ENCODE measurements at regions not wholly inside any gene's neighbourhood (a gene's known extent, or its start where the extent isn't known, plus 50 kb on each side); places are given as distances from the start of the nearest gene placed in this dataset.

DNA sequence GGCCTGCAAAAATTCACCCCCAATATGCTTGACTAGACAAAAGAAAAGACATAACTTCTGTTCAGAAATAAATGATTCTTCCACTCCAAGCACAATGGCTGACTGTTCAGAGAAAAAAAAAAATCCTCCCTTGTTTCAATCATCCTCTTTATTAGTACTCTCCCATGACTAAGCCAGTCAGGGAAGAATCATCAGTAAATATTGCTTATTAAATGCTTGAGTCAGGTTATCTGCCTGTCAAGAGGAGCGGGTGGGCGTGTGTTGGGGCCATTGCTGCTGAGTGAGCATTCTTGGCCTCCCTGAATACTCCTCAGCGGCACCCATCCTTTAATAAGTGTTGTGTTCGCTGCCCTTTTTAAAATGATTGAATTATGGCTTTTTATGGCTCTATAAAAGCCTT, 1334.8 kb upstream of the CELF4 start:
- DNase-seq (ENCODE audit: low read depth) = no peak

DNA sequence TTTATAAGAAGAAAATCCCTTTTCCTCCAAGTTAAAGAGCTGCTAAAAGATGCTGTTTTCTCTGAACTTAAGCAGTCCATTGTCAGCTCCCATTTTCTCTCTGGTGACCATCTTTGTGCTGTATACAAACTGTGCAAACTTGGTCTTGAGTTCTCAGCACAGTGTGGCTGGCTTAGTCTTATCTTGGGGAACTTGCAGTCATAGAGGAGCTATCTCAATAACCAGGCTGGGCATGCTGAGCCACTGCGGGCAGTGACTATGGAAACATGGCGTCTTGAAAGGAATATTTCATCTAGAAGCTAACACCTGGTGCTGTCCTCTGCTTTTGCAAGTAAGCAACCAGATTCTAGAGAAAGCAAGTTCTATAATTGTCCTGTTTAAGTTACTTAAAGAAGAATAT, 1334.4 kb upstream of the CELF4 start:
- DNase-seq (ENCODE audit: low read depth) = no peak

DNA sequence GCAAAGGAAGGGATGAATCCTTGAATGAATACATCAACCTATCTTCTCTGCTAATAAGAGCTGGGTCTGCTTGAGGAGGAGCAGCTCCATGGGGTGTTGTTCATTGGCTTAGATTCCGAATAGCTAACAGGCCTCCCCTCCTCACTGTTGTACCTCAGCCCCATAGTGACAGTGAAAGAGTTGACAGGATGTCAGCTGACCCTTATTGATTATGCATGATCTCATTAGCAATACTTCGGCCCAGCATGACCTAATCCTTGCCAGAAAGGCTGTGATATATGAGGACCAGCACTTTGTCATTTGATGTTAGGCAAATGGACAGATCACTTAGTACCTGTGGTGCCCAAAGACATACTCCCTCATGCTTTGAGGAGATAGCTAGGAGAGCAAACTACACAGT, 1333.7 kb upstream of the CELF4 start:
- DNase-seq (ENCODE audit: low read depth) = no peak

DNA sequence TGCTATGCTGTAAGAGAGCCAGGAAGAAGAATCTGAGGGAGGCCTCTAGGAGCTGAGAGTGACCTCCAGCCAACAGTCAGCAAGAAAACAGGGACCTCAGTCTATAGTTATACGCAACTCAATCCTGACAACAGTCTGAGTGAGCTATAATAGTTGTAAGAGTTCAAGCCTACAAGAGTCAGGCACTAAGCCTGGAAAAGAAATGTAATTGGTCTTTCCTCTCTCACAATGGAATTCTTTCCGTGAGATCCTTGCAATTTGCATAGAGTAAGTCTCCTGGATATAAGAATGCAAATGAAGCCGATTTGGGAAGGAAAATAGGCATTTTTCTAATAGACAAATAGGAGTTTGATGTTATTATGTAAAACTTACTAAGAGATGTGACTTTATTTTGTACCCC, 1332.6 kb upstream of the CELF4 start:
- DNase-seq (ENCODE audit: low read depth) = no peak

DNA sequence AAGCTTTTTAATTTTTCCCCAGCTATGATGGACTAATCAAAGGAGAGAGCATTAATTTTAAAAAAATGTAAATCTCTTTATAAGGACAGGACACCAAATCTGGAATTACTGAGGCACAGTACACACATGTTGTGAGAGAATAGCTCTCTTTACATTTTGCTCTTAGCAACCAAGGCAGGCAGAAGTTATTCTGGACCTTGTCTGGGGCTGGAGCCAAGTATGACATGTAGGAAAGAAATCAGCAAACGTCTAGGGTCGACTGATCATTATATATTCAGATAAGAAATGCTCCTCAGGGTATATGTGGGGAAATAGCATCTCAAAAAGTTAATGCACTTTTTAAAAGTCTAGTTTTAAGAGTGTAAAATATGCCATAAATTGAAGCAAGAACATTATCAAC, 1330.0 kb upstream of the CELF4 start:
- no peak for DNase-seq (ENCODE audit: low read depth)

DNA sequence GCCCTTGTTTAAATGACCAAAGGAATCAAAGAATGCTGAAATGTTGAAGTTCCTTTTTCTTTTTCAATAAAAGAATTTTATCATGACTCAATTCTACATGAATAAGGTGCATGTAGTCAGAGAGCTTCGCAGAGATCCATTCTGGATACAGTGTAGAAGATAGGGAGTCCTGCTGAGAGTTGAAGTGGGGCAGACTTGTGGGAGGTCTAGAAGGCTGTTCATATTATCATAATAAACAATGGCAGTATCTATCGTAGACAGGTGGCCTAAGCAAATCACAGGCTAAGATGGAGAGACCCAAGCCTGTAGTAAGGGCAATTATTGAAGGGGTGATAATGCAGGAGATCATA, 1322.0 kb upstream of the CELF4 start:
- DNase-seq (ENCODE audit: low read depth) = no peak

DNA sequence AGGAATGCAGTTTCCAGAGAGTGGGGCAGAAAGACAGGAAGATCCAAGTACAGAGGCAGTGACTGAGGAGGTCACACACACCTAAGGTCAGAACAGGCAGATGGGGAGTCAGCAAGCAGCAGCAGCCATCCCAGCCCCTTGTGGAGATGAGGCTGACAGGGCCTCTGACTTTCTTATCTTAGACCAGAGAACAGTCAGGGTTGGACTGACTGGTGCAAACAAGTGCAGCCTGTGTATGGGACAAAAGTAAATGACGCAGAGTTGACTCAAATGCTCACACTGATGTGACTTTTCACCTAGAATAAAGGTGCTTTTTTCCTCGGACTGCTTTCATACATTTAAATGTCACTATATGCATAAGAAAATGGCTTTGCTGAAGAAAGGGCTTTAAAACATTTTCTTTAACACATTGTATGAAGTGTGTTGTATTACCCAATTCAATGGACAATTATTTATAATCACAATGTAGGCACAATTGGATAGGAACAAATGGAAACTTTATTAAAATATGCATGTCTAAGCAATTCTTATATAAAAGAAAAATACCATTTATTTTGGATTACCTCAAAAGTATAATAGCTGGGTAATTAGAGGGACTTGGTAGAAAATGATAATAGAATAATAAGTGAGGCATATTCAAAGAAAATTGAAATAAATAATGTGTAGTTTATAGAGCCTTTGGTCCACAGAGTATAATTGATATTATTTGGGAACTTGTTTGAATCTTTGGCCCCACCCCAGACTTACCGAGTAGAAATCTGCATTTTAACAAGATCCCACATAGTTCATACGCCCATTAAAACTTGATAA, 1321.5 kb upstream of the CELF4 start:
- DNase-seq (ENCODE audit: low read depth) = no peak

DNA sequence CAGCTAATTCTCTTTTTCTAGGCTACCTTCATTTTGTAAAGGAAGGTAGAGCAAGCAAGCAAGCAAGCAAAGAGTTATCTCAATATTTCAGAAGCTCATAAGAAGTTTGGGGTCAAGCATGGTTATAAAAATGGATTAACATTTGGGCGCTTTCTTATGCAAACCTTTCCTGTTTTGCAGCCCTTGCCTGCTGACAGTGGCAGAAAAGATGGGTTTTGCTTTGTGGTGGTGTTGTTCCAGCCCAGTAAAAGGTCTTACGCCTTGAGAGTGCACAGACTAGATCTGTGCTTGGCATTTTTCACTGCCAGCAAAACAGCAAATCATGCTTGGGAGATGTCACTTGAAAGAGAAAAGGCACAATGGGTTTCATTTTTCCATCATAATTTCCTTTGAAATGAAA, 1320.6 kb upstream of the CELF4 start:
- no peak for DNase-seq (ENCODE audit: low read depth)

DNA sequence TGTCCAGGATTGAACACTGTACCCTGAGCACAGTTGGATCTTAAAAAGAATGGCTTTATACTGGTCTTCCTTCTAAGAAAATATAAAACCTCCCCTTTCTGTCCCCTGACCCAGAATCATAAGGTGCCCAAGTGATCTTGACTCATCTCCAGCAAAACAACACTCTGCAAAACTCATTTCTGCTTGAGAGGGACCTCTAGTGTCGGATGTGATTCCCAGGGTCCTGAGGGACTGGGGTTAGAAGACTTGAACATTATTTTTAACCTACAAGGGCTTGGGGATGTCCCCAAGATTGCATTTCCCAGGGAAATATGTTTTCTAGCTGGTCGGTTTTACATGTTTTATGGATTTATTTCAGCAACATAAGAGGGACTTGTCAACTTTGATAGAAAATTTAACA, 1318.5 kb upstream of the CELF4 start:
- no peak for DNase-seq (ENCODE audit: low read depth)

DNA sequence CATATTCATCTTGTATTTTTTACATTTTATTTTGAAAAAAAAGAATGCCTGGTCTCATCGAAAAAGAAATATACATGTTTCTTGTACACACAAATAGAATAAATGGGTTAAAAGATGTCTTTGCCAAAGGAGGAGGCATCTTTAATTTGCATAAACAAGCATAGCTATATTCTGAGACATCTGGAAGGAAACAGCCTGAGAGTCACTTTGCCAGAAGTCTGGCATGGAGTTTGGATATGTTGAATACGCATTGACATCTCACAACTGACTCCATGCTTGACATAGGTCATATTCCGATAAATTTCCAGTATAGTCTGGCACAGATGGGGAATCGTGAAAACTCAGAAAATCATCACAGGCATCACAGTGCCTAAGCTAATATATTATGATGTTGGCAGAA, 1317.5 kb upstream of the CELF4 start:
- no peak for DNase-seq (ENCODE audit: low read depth)

DNA sequence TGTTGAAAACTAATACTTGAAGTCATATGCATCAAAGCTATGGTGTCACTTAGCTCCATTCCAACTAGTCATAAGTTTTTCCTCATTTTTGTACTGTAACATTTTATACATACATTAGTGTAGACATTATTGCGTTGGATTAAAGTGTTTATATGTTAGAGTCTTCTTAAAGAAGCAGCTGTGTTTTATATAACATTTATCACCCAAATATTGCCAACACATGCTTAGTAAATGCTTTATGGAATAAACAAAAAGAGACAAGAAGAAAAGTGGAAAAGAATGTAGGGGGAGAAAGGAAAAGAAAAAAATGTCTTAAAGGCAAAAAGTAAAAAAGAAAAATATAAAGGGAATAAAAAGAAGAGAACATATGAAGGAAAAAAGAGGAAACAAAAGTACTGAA, 1314.3 kb upstream of the CELF4 start:
- DNase-seq (ENCODE audit: low read depth) = no peak

DNA sequence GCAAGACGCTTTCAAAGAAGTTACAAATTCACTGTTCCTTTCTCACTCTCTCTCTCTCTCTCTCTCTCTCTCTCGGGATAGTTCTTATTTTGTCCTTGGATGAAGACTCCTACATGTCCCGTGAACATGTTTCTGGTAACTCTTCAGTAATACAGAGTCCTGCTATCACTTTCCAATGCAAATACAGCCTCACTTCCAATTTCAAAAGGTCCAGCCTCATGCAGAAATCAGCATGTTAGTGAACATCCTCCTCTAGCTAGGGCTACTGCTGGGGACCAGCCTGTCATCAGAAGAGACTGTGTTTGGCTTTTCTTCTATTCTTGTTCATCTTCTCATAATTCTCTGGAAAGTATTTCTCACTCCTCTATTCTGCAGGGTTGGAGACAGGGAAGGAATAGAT, 1306.7 kb upstream of the CELF4 start:
- no peak for DNase-seq (ENCODE audit: low read depth)

DNA sequence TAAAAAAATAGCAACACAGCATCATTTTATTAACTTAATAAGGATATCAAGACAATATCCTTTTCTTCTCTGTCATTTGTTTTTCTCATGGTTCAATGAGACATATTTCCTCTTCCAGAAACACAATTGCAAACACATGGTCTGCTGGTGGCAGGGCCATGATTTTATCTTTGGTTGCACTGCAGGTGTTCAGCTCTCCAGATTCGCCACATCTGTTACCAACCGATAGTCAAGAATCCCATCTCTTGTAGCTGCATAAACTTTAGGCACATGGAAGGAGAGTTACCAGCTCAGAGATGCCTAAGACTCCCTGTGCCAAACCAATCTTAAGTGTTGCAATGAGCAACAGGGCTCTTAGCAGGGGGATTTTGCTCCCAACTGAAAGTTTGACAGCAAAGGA, 1303.2 kb upstream of the CELF4 start:
- DNase-seq (ENCODE audit: low read depth) = no peak

DNA sequence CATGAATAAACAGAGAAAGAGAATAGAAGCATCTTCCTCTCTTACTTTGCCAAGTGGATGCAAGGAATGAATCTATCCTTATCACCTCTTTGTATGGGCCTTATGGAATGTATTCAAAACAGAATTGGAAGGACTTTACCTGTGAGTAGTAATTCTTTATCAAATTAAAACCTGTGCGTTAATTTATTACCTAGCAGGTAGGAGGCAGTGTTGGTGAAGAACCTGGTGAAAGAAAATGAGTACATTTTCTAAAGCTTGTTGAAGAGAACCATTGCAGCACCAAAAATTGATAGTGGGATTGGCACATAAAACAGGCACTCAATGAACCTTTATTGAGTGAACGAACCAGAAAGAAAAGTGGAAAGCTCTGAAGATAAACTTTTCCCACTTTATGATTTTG, 1302.1 kb upstream of the CELF4 start:
- DNase-seq (ENCODE audit: low read depth) = no peak

DNA sequence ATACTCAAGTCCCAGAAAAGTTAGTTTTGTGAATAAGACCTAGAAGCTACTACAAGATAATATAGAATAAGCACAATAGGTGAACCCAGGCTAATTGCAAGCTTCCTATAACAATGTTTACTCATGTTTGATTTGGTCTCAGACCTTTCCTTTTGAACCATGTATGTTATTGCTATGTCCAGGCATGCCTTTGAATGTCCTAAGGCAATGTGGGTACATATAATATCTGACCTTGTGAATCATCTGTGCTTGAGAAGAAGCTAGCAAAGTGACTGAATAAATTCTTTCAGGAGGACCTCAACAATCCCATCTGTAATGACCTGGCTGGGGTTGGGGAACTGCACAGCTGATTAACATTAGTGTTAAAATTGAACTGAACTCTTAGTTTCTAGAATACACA, 1285.9 kb upstream of the CELF4 start:
- DNase-seq (ENCODE audit: low read depth) = no peak

DNA sequence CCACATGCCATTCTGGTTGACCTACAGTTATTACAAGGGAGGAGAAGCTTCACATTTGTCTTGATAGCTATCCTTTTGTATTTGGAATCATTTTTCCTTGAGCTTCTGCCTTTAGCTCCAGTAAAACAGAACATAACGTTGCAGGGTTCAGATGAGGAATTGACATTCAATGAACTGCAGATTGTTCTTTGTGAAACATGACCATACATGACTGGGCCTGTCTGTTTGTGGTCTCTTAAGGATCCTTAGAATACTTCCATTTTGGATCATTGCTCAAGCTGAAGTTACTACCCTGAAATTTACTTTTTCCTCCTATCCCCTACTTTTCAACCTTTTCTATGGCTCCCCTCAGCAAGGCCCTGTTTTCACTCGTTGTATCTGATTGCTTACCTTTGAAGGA, 1281.7 kb upstream of the CELF4 start:
- no peak for DNase-seq (ENCODE audit: low read depth)

DNA sequence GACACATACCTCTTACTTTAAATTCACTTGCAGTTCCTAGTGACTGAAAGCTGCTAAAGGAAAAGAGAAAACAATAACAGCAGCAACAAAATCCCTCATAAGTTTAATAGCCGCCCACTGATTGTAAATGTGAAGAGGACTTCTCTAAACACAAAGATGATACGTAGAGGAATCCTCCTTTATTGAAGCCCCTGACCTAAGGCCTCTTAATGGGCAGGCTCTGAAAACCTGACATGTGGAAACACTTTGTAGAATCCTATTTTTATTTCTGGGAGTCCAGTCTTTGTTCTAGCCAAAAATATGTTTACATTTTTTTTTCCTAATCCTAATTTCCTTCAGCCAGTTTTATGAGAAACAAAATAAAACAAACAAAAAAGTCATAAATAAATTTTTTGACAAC, 1277.7 kb upstream of the CELF4 start:
- no peak for DNase-seq (ENCODE audit: low read depth)

DNA sequence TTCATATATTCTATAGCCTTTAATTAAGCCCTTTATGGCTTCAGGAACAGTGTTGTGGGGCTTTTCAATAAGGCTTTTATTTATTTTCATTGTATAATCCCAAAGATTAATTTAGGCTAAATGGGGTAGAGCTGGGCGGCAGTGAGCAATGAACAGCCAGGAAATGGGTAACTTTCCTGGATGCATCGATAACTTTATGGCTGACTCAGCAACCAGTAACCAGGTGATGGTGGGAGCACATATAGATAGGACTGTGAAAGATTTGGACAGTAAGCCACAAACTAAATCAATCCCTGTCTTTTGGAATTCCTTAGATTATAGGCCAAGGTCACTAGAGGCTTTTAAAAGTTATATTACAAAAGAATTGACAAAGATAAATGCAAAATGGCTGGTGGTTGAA, 1260.6 kb upstream of the CELF4 start:
- no peak for DNase-seq (ENCODE audit: low read depth)

DNA sequence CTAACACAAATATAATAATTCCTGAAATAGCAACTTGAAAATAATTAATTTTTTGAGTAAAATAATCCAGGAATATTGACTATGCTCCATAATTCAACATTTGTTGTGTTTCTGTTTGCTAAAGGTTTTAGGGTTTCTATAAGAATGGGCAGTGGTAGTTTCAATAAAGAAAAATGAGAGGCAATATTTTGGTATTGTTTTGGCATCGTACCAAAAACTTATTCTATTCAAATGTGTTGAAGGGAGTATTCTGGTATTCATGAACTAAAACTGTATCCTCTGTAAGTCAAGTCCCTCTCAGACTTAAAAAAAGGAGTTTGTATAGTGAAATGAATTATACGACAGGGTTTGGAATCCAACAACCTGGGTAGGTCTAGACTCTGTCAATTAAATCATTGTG, 1245.6 kb upstream of the CELF4 start:
- no peak for DNase-seq (ENCODE audit: low read depth)

DNA sequence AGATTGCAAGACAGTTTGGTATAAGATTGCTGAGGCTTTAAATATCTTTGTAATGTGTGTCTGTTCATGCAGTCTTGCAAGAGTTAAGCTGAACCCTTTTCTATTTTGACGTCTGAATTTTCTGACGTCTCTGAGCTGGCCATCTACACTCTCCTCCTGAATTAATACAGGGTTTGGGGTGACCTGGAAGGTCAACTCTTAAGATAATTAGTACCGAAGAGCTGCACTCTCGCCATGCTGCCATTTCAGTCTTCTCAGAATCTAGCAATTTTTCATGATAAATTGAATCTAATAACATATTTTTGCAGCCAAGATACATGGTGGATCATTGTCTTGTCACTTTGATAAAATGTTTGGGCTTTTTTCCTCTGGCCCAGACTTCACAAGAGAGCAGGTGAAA, 1245.2 kb upstream of the CELF4 start:
- DNase-seq (ENCODE audit: low read depth) = no peak

DNA sequence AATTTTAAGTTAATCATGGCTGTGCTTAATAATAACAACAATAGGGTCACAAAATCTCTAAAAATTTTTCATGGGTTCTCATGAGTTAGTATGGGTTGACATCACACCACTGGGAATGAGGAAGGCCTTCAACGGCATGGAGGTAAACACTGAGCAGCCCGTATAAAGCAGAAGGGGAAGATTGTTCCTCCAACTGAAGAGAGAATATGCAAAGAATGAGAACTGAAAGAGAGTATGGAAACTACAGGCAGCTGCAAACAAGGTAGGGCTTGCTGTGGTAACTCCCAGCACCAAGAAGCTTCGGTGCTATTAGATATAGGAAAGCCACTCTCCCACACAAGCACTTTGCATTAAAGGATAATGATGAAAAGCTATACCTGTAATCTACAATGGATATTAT, 1242.3 kb upstream of the CELF4 start:
- DNase-seq (ENCODE audit: low read depth) = no peak

DNA sequence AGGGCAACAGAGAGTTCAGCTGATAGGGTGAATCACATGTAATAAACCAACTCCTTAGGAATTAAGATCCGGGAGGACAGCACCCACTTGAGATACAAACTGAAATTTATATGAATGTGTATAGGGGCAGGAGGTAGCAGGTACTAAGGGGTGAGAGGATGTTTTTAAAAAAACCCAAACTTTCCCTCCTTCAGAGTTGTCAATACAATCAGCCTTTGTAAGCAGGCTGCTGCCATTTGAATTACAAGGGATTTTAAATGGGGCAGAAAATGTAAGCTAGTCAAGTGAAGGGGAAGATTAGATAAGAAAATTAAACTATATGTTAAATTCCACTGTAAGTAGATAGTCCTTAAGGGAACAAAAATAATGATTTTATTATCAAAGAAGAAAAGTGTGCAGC, 1239.7 kb upstream of the CELF4 start:
- DNase-seq (ENCODE audit: low read depth) = no peak

DNA sequence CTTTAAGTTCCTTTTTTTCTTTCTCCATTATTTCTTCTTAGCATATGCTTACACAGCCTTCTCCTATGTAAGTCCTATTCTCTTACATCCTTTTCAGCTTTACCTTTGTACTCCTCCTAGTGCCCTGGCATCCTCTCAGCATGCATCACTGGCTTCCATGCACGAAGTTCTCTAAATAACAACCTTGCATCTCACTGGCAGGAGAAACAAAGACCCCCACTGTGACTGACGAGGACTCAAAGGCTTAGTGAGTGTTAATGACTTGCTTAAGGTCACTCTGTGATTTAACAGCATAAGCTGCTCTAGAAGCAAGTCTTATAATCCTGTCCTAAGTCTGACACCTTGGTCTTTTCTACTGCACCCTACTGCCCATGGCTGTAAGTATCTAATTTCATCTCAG, 1236.0 kb upstream of the CELF4 start:
- no peak for DNase-seq (ENCODE audit: low read depth)

DNA sequence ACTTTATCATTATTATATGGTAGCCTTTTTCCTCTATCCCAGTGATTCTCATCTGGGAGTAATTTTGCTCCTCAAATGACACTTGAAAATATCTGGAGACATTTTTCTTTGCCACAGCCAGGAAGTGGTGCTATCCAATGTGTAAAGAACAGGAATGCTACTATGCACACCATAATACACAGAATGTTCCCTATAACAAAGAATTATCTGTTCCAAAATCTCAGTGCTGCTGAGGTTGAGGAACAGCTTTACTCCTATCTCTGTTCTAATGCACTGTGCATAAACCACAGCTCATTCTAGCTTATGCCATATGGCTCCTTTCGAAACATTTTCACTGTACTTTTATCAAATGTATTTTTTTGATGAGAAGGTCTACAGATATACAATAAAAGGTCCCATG, 1231.2 kb upstream of the CELF4 start:
- DNase-seq (ENCODE audit: low read depth) = no peak

DNA sequence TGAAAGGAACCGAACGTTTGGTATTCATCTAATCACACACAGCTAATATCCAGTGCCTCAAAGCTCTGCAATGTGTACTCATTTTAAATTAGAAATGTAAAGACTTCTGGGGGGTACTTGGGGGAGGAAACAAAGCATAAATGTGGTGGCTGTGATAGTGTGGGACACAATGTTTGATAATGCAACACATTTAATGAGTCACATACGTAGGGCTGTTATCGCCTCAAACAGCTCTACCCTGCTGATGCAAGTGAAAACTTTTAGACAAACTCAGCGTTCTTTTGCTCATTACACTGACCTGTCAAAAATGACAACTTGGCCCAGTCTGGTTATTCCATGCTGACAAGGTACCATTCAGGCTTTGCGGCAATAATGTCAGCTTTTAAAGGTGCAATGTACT, 1227.1 kb upstream of the CELF4 start:
- DNase-seq (ENCODE audit: low read depth) = no peak
